Liver (tissue), 3 donors: ENCODE measurements at regions not wholly inside any gene's neighbourhood (a gene's known extent, or its start where the extent isn't known, plus 50 kb on each side); places are given as distances from the start of the nearest gene placed in this dataset.

Experiments used
- ATF3 ChIP-seq: IDR thresholded peaks from 2 replicates; pipeline ENCODE4 v1.6.1; 2016; ENCODE audit warnings: antibody characterized with exemption
- CTCF ChIP-seq: fragments of 150-350 bp; IDR thresholded peaks from 2 replicates; pipeline ENCODE4 v1.5.1; 2017; ENCODE audit warnings: improper control_type of control experiment, low read depth, low read length; ENCODE audit not compliant: missing input control
- EGR1 ChIP-seq, 2 donors: IDR thresholded peaks; 2 replicates each; pipeline ENCODE4 v1.6.1; 2016 to 2018; ENCODE audit warnings: antibody characterized with exemption in 2 of 2, low read depth in 2 of 2
- HNF4G ChIP-seq: IDR thresholded peaks from 2 replicates; pipeline ENCODE4 v1.6.1; 2016; ENCODE audit warnings: antibody characterized with exemption
- JUND ChIP-seq, 2 donors: IDR thresholded peaks; 2 replicates each; pipeline ENCODE4 v1.6.1; 2016; ENCODE audit warnings: antibody characterized with exemption in 2 of 2
- MAX ChIP-seq: IDR thresholded peaks from 2 replicates; pipeline ENCODE4 v1.6.1; 2016; ENCODE audit warnings: antibody characterized with exemption
- RAD21 ChIP-seq, 2 donors: IDR thresholded peaks; 2 replicates each; pipeline ENCODE4 v1.6.1; 2016; ENCODE audit warnings: antibody characterized with exemption in 2 of 2, mild to moderate bottlenecking in 2 of 2
- REST ChIP-seq: IDR thresholded peaks from 2 replicates; pipeline ENCODE4 v1.6.1; 2016; ENCODE audit warnings: antibody characterized with exemption, mild to moderate bottlenecking
- RXRA ChIP-seq, 2 donors: IDR thresholded peaks; 2 replicates each; pipeline ENCODE4 v1.6.1; 2017 to 2018; ENCODE audit warnings: antibody characterized with exemption in 2 of 2, mild to moderate bottlenecking in 1 of 2
- SP1 ChIP-seq: IDR thresholded peaks from 2 replicates; pipeline ENCODE4 v1.6.1; 2018; ENCODE audit warnings: antibody characterized with exemption, mild to moderate bottlenecking
- TAF1 ChIP-seq: conservative IDR thresholded peaks from 2 replicates; pipeline ENCODE4 v1.6.1; 2016; ENCODE audit warnings: antibody characterized with exemption, mild to moderate bottlenecking
- YY1 ChIP-seq: IDR thresholded peaks from 2 replicates; pipeline ENCODE4 v1.6.1; 2016; ENCODE audit warnings: antibody characterized with exemption, mild to moderate bottlenecking
- ZBTB33 ChIP-seq: IDR thresholded peaks from 2 replicates; pipeline ENCODE4 v1.6.1; 2016; ENCODE audit warnings: antibody characterized with exemption
- donor health status: healthy.
- donor health status: healthy.

GRCh38 chr2:17430326-17430725, 87.9 kb downstream of the RAD51AP2 start:
- TF ChIP-seq MAX (no peak), CTCF (no peak), HNF4G (no peak), RXRA (IDR thresholded peaks at IDR 0.05) (no peak), JUND (IDR thresholded peaks at IDR 0.05) (no peak), ATF3 (no peak), ZBTB33 (no peak), RAD21 (IDR thresholded peaks at IDR 0.05) (no peak), TAF1 (no peak), SP1 (no peak), EGR1 (IDR thresholded peaks at IDR 0.05; ENCODE audit: low read depth in 2 of 2) (no peak), YY1 (no peak), REST (no peak)
